Kidney (tissue), 13 donors: ENCODE measurements at regions not wholly inside any gene's neighbourhood (a gene's known extent, or its start where the extent isn't known, plus 50 kb on each side); places are given as distances from the start of the nearest gene placed in this dataset.
"Not testable (repeated sequence)": the region's sequence is repeated elsewhere in the genome, so short reads cannot be mapped to it uniquely, and the experiment has no call there.

Experiments
- DNase-seq, 5 donors: peaks; one replicate each; pipeline ENCODE4 v3.0.0-alpha.2; 2013 to 2020
- FAIRE-seq: peaks from 2 replicates; lab custom pipeline; 2012; peaks lifted over from hg19 to GRCh38; lab: Jason Lieb, UNC
- H3K27ac ChIP-seq, 2 donors: one replicate each; pipeline ENCODE4 v1.7.0; 2013; ENCODE audit warnings: low read depth in 2 of 2, low read length in 2 of 2, inconsistent platforms in 1 of 2
- H3K27me3 ChIP-seq: one replicate; pipeline ENCODE4 v1.7.1; 2013; ENCODE audit warnings: low read length, inconsistent platforms; ENCODE audit not compliant: control insufficient read depth, insufficient read depth
- H3K36me3 ChIP-seq, 3 donors: one replicate each; pipeline versions ENCODE4 v1.7.0 to v1.7.1; 2013; ENCODE audit warnings: low read length in 3 of 3, control low read depth in 1 of 3, inconsistent platforms in 1 of 3; ENCODE audit not compliant: insufficient read depth in 3 of 3, control insufficient read depth in 2 of 3
- H3K4me1 ChIP-seq, 3 donors: one replicate each; pipeline versions ENCODE4 v1.7.0 to v1.7.1; 2013; ENCODE audit warnings: low read length in 3 of 3, inconsistent platforms in 1 of 3, low read depth in 1 of 3; ENCODE audit not compliant: control insufficient read depth in 2 of 3, insufficient read depth in 2 of 3
- H3K4me3 ChIP-seq, 3 donors: one replicate each; pipeline versions ENCODE4 v1.7.0 to v1.8.1; 2013; ENCODE audit warnings: low read length in 3 of 3, control low read depth in 1 of 3, inconsistent platforms in 1 of 3
- H3K9ac ChIP-seq, 3 donors: one replicate each; pipeline versions ENCODE4 v1.7.0 to v1.7.1; 2013; ENCODE audit warnings: low read length in 3 of 3, control low read depth in 1 of 3, inconsistent platforms in 1 of 3
- H3K9me3 ChIP-seq, 3 donors: one replicate each; pipeline versions ENCODE4 v1.7.0 to v1.7.1; 2013; ENCODE audit warnings: low read length in 3 of 3, control low read depth in 1 of 3, inconsistent platforms in 1 of 3; ENCODE audit not compliant: control insufficient read depth in 2 of 3, insufficient read depth in 1 of 3
- CTCF ChIP-seq: IDR thresholded peaks from 3 replicates; pipeline ENCODE4 v1.5.1; 2012; ENCODE audit warnings: mild to moderate bottlenecking, moderate library complexity, borderline replicate concordance; ENCODE audit not compliant: insufficient read depth; ENCODE audit errors: extremely low read depth
- intact Hi-C: fragments of 100-400 bp; cut with DNase I; formaldehyde crosslinking; loops from one replicate; pipeline ENCODE4 v1.11.1; 2022
- donor health status: control.
- donor health status: control.
- donor health status: control.
- donor health status: control.
- donor health status: control.
- donor health status: DM: yes; HTN: yes; CAD: no.
- donor health status: Normal renal cell carcinoma (clear cell type).

DNA sequence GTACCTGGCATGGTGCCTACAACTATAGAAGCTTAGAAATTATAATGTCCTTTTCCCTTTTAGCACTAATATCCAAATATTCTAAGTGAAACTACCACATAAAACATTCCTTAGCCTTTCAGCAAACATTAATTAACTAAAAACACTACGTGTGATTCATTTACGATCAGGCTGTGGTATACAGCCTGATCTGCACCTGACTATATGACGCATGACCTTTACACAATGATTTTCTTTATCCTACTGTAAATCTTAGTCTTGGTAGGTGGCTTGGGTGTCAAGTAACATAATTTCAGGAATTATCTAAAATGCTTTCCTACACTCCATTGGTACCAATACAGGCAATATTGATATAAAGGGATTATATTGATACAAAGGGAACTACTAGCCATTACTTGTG is 686.7 kb downstream of the DTWD2 start:
- Histone ChIP-seq H3K9ac (no peak overlapping the region), H3K9me3 (no peaks in the 10 kb centered on the region), H3K27ac (no peak overlapping the region), H3K4me1 (no peaks in the 10 kb centered on the region), H3K27me3 (no peaks in the 10 kb centered on the region), H3K36me3 (no peaks in the 10 kb centered on the region), H3K4me3 (no peak overlapping the region)
- DNase-seq (no peak), FAIRE-seq (no peak)
- no peak for TF ChIP-seq CTCF
- intact Hi-C loops, result no loop called here

DNA sequence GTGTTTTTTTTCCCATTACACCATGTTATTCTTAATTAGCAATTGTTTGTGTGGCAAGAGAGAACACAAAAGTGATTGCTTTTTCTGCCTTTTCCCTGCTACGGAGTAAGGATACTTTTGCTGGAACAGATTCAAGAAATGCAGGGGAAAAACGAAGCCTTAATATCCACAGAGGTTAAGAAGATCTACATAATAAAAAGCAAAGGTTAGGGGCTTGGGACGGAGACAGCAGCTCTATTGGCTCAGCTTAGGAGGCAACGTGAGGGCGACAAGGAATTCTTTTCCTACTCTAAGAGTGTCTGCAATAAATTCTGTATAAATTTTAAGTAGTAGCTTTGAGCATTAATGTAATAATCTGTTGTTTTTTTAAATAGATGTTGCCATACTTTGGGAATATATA is 693.3 kb downstream of the DTWD2 start:
- no peak for FAIRE-seq
- TF ChIP-seq CTCF, result no peak
- Histone ChIP-seq H3K9ac (no peak overlapping the region), H3K36me3 (no peaks in the 10 kb centered on the region), H3K4me1 (no peaks in the 10 kb centered on the region), H3K4me3 (no peak overlapping the region), H3K27ac (no peak overlapping the region), H3K27me3 (no peaks in the 10 kb centered on the region), H3K9me3 (no peaks in the 10 kb centered on the region)
- DNase-seq, result no peak
- intact Hi-C loops, result no loop called here

- H3K36me3 ChIP-seq, result no peaks in the 10 kb centered on the region
- no peak overlapping the region for H3K4me3 ChIP-seq
- no peaks in the 10 kb centered on the region for H3K27me3 ChIP-seq
- DNase-seq (no peak), FAIRE-seq (no peak)
- H3K27ac ChIP-seq, result no peak overlapping the region
- H3K9me3 ChIP-seq, result no peaks in the 10 kb centered on the region
- TF ChIP-seq CTCF, result no peak
- H3K9ac ChIP-seq, result no peak overlapping the region
- no peaks in the 10 kb centered on the region for H3K4me1 ChIP-seq
- intact Hi-C loops, result no loop called here
Measured at GRCh38 chr5:118293378-118293777, 695.0 kb downstream of the DTWD2 start.

- H3K27me3 ChIP-seq, result no peaks in the 10 kb centered on the region
- H3K27ac ChIP-seq, result no peak overlapping the region
- no peaks in the 10 kb centered on the region for H3K9me3 ChIP-seq
- no peak overlapping the region for H3K9ac ChIP-seq
- intact Hi-C loops, result no loop called here
- DNase-seq, result no peak
- H3K4me1 ChIP-seq, result no peaks in the 10 kb centered on the region
- H3K4me3 ChIP-seq, result no peak overlapping the region
- no peak for FAIRE-seq
- H3K36me3 ChIP-seq, result no peaks in the 10 kb centered on the region
- TF ChIP-seq CTCF, result no peak
Measured at GRCh38 chr5:118290204-118290603, 698.1 kb downstream of the DTWD2 start.

- H3K9me3 ChIP-seq, H3K4me3 ChIP-seq, intact Hi-C loops, DNase-seq, H3K4me1 ChIP-seq, H3K27me3 ChIP-seq, H3K36me3 ChIP-seq, FAIRE-seq, H3K9ac ChIP-seq, H3K27ac ChIP-seq: not testable (repeated sequence)
Measured at GRCh38 chr5:118284230-118284629, 704.1 kb downstream of the DTWD2 start.
